ENCODE measurements at regions not wholly inside any gene's neighbourhood (a gene's known extent, or its start where the extent isn't known, plus 50 kb on each side); places are given as distances from the start of the nearest gene placed in this dataset.

DNA sequence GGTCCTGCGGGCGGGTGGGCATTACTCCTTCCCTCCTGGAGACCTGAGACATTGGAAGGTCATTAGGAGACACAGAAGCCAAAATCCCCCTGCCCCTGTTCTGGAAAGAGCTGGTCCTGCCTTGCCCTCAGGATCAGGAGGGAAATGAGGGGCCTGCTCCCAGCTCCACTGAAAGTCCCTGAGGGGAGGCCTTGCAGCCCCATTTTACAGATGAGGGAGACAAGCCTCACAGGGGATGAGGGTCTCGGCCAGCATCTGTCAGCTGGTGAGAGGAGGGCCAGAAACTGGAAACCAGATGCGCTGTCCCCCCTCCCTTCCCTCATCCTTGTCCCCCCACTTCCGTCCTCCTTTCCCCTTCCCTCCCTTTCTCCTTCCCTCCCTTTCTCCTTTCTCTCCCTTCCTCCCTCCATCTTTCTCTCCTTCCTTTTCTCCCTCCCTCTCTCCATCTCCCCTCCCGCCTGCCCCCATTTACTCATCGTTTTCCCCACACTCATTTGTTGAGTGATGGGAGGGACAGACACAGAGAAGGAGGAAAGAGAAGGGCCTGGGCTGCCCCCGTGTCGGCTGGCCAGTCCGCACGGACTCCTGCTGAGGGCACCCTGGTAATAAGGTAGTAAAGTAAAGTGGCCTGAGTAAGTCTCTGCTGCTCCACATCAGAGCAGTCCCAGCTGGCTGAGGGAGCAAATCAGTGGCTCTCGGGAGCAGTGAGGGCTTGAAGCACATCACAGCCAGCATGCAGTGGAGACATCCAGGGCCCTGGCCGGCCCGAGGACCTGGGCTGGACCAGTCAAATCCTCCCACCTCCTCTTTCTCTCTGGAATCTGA, 112.4 kb upstream of the ALDH1A3 start:
- no peak for DNase-seq (ENCODE audit: low spot score)
- no peak overlapping the region for H3K9ac ChIP-seq (ENCODE audit: low read depth in 1 of 2, low read length in 2 of 2)
- TF ChIP-seq EGR1 (IDR thresholded peaks at IDR 0.05; ENCODE audit: low read depth in 2 of 2) (no peak), NR2F2 (IDR thresholded peaks at IDR 0.05) (no peak), CTCF (IDR thresholded peaks at IDR 0.05; ENCODE audit: low read depth, low read length, missing input control) (no peak), SP1 (IDR thresholded peaks at IDR 0.05) (no peak), RXRA (IDR thresholded peaks at IDR 0.05) (no peak), MAX (IDR thresholded peaks at IDR 0.05) (no peak), FOXA1 (IDR thresholded peaks at IDR 0.05) (no peak), RAD21 (IDR thresholded peaks at IDR 0.05) (no peak), ZBTB33 (IDR thresholded peaks at IDR 0.05) (no peak), ATF3 (IDR thresholded peaks at IDR 0.05) (no peak)
- no peaks in the 10 kb centered on the region for H3K4me1 ChIP-seq (ENCODE audit: control insufficient read depth in 4 of 4, insufficient read depth in 4 of 4, low read length in 3 of 4)
- WGBS, result 87% methylated on average over 14 of the region's 14 CpGs
- H3K4me3 ChIP-seq (ENCODE audit: low read depth in 1 of 3, low read length in 3 of 3), result no peak overlapping the region
- peaks cover 0 to 5% (median 2%) of the 10 kb centered on the region in 4 donors for H3K27me3 ChIP-seq (ENCODE audit: control insufficient read depth in 4 of 4, insufficient read depth in 4 of 4, low read length in 3 of 4)
- H3K27ac ChIP-seq (ENCODE audit: low read depth in 1 of 2, low read length in 2 of 2), result no peak overlapping the region
- H3K36me3 ChIP-seq (ENCODE audit: control insufficient read depth in 4 of 4, insufficient read depth in 3 of 4, low read depth in 1 of 4, low read length in 3 of 4), result no peaks in the 10 kb centered on the region
- H3K9me3 ChIP-seq (ENCODE audit: control insufficient read depth in 4 of 4, low read length in 3 of 4), result no peaks in the 10 kb centered on the region

DNA sequence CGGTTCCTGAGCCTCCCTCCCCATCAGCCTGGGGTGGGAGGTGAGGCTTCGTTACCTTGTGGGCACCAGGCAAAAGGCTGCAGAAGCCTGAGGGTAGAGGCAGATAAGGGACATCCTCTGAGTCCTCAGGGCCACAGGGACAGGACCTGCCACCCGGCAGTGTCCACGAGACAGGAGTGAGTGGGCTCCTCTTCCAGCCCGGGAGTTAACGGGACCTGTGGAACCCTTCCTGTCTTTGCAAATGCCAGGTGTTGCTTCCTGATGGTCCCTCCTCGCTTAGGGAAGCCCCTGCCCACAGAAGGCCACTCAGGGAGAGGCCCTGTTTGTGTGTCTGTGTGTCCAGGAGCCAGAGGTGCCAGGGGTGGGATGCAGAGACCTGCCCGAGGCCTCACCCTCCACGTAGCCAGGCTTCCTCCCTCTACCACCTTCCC, 111.1 kb upstream of the ALDH1A3 start:
- WGBS, result 87% methylated on average over 9 of the region's 9 CpGs
- no peak overlapping the region for H3K27ac ChIP-seq (ENCODE audit: low read depth in 1 of 2, low read length in 2 of 2)
- no peaks in the 10 kb centered on the region for H3K4me1 ChIP-seq (ENCODE audit: control insufficient read depth in 4 of 4, insufficient read depth in 4 of 4, low read length in 3 of 4)
- no peak overlapping the region for H3K4me3 ChIP-seq (ENCODE audit: low read depth in 1 of 3, low read length in 3 of 3)
- H3K9me3 ChIP-seq (ENCODE audit: control insufficient read depth in 4 of 4, low read length in 3 of 4), result no peaks in the 10 kb centered on the region
- no peak overlapping the region for H3K9ac ChIP-seq (ENCODE audit: low read depth in 1 of 2, low read length in 2 of 2)
- peaks cover 0 to 5% (median 2%) of the 10 kb centered on the region in 4 donors for H3K27me3 ChIP-seq (ENCODE audit: control insufficient read depth in 4 of 4, insufficient read depth in 4 of 4, low read length in 3 of 4)
- H3K36me3 ChIP-seq (ENCODE audit: control insufficient read depth in 4 of 4, insufficient read depth in 3 of 4, low read depth in 1 of 4, low read length in 3 of 4), result no peaks in the 10 kb centered on the region
- peak; percentile 30 for DNase-seq (ENCODE audit: low spot score)
- TF ChIP-seq REST (IDR thresholded peaks at IDR 0.05) (no peak), RXRA (IDR thresholded peaks at IDR 0.05) (no peak)

Data from liver (tissue), 8 donors.